HEK293 (cell line): ENCODE measurements at regions not wholly inside any gene's neighbourhood (a gene's known extent, or its start where the extent isn't known, plus 50 kb on each side); places are given as distances from the start of the nearest gene placed in this dataset.
A peak's percentile ranks its signal among the peaks of the same experiment; 100 is the strongest.

ENCODE experiments used
- CTCF ChIA-PET: fragments of 350-600 bp; formaldehyde crosslinking; extraction: SDS; loops from one replicate; lab custom pipeline; 2021; ENCODE audit warnings: antibody characterized with exemption; lab: Yijun Ruan, JAX
- POLR2A ChIA-PET: fragments of 300-600 bp; formaldehyde crosslinking; extraction: SDS; loops from one replicate; lab custom pipeline; 2020; ENCODE audit warnings: antibody characterized with exemption, inconsistent platforms; lab: Yijun Ruan, JAX
- H3K27ac ChIP-seq: fragments of 200-500 bp; sonication (Bioruptor generic); 2 replicates; pipeline ENCODE4 v1.5.1; 2014; ENCODE audit warnings: low read depth, low read length, control low read depth, inconsistent platforms; ENCODE audit errors: extremely low read depth
- H3K36me3 ChIP-seq, 2 experiments: fragments of 200-500 bp in 1 of 2; sonication (Bioruptor generic) in 1 of 2; 1 replicate in 1 of 2; 2 replicates in 1 of 2; pipeline ENCODE4 v1.5.1; 2014 to 2017; ENCODE audit warnings: inconsistent platforms in 2 of 2, low read length in 2 of 2; ENCODE audit not compliant: control insufficient read depth in 2 of 2, insufficient read depth in 1 of 2
- H3K4me1 ChIP-seq: fragments of 200-500 bp; sonication (Bioruptor generic); 2 replicates; pipeline ENCODE4 v1.5.1; 2014; ENCODE audit warnings: mild to moderate bottlenecking, low read length, inconsistent platforms; ENCODE audit not compliant: control insufficient read depth, insufficient read depth
- H3K4me3 ChIP-seq: 2 replicates; pipeline ENCODE4 v1.5.1; 2011; ENCODE audit warnings: low read depth, mild to moderate bottlenecking, control low read depth, low read length, moderate library complexity
- H3K9me3 ChIP-seq: fragments of 200-500 bp; sonication (Bioruptor generic); 2 replicates; pipeline ENCODE4 v1.5.1; 2014; ENCODE audit warnings: low read depth, low read length, inconsistent platforms; ENCODE audit not compliant: control insufficient read depth, insufficient read depth
- GLIS1 ChIP-seq: fragments of 450-650 bp; formaldehyde crosslinking; IDR thresholded peaks from 2 replicates; pipeline ENCODE4 v1.5.1; 2016; ENCODE audit warnings: missing biosample characterization, missing genetic modification characterization
- IKZF3 ChIP-seq: fragments of 450-650 bp; IDR thresholded peaks from 2 replicates; pipeline ENCODE4 v1.5.0; 2018; ENCODE audit warnings: missing biosample characterization, mild to moderate bottlenecking, missing genetic modification characterization, moderate library complexity
- PRDM1 ChIP-seq: fragments of 450-650 bp; formaldehyde crosslinking; IDR thresholded peaks from 2 replicates; pipeline ENCODE4; 2016; ENCODE audit warnings: missing biosample characterization, missing genetic modification characterization
- RBAK ChIP-seq: fragments of 450-650 bp; formaldehyde crosslinking; IDR thresholded peaks from 2 replicates; pipeline ENCODE4 v1.5.1; 2016; ENCODE audit warnings: missing biosample characterization, missing genetic modification characterization
- SALL2 ChIP-seq: fragments of 450-650 bp; formaldehyde crosslinking; IDR thresholded peaks from 2 replicates; pipeline ENCODE4 v1.5.0; 2017; ENCODE audit warnings: missing biosample characterization, mild to moderate bottlenecking, missing genetic modification characterization, borderline replicate concordance
- SCRT1 ChIP-seq: fragments of 450-650 bp; formaldehyde crosslinking; IDR thresholded peaks from 2 replicates; pipeline ENCODE4 v1.5.1; 2016; ENCODE audit warnings: missing biosample characterization, missing genetic modification characterization, borderline replicate concordance
- SP2 ChIP-seq: fragments of 450-650 bp; formaldehyde crosslinking; IDR thresholded peaks from 2 replicates; pipeline ENCODE4 v1.5.1; 2016; ENCODE audit warnings: missing biosample characterization, missing genetic modification characterization
- ZBTB20 ChIP-seq: fragments of 450-650 bp; formaldehyde crosslinking; IDR thresholded peaks from 2 replicates; pipeline ENCODE4 v1.5.1; 2016; ENCODE audit warnings: missing biosample characterization, missing genetic modification characterization
- ZBTB48 ChIP-seq: fragments of 450-650 bp; formaldehyde crosslinking; IDR thresholded peaks from 2 replicates; pipeline ENCODE4 v1.5.1; 2016; ENCODE audit warnings: missing biosample characterization, missing genetic modification characterization
- ZIC2 ChIP-seq: fragments of 450-650 bp; formaldehyde crosslinking; IDR thresholded peaks from 2 replicates; pipeline ENCODE4 v1.5.1; 2016; ENCODE audit warnings: missing biosample characterization, missing genetic modification characterization
- ZNF132 ChIP-seq: fragments of 450-650 bp; formaldehyde crosslinking; IDR thresholded peaks from 2 replicates; pipeline ENCODE4 v1.5.1; 2017; ENCODE audit warnings: missing biosample characterization, missing genetic modification characterization, borderline replicate concordance
- ZNF19 ChIP-seq: fragments of 450-650 bp; formaldehyde crosslinking; IDR thresholded peaks from 2 replicates; pipeline ENCODE4; 2016; ENCODE audit warnings: missing biosample characterization, missing genetic modification characterization, low read depth
- ZNF266 ChIP-seq: fragments of 450-650 bp; formaldehyde crosslinking; IDR thresholded peaks from 2 replicates; pipeline ENCODE4 v1.5.1; 2016; ENCODE audit warnings: missing biosample characterization, missing genetic modification characterization, low read depth
- ZNF366 ChIP-seq: fragments of 450-650 bp; formaldehyde crosslinking; conservative IDR thresholded peaks from 2 replicates; pipeline ENCODE4 v1.5.1; 2016; ENCODE audit warnings: missing biosample characterization, missing genetic modification characterization
- ZNF530 ChIP-seq: fragments of 450-650 bp; formaldehyde crosslinking; IDR thresholded peaks from 2 replicates; pipeline ENCODE4 v1.5.1; 2016; ENCODE audit warnings: low read depth, missing biosample characterization, missing genetic modification characterization
- ZNF548 ChIP-seq: fragments of 450-650 bp; formaldehyde crosslinking; IDR thresholded peaks from 2 replicates; pipeline ENCODE4 v1.5.1; 2016; ENCODE audit warnings: missing biosample characterization, missing genetic modification characterization
- ZNF555 ChIP-seq: fragments of 450-650 bp; formaldehyde crosslinking; conservative IDR thresholded peaks from 2 replicates; pipeline ENCODE4 v1.5.1; 2017; ENCODE audit warnings: missing biosample characterization, mild to moderate bottlenecking, missing genetic modification characterization, inconsistent platforms
- ZNF558 ChIP-seq: fragments of 450-650 bp; formaldehyde crosslinking; IDR thresholded peaks from 2 replicates; pipeline ENCODE4 v1.5.1; 2016; ENCODE audit warnings: missing biosample characterization, missing genetic modification characterization
- ZNF571 ChIP-seq: fragments of 450-650 bp; formaldehyde crosslinking; IDR thresholded peaks from 2 replicates; pipeline ENCODE4 v1.5.0; 2017; ENCODE audit warnings: missing biosample characterization, missing genetic modification characterization
- ZNF600 ChIP-seq: fragments of 450-650 bp; formaldehyde crosslinking; IDR thresholded peaks from 2 replicates; pipeline ENCODE4 v1.5.1; 2016; ENCODE audit warnings: missing biosample characterization, missing genetic modification characterization
- ZNF670 ChIP-seq: fragments of 450-650 bp; formaldehyde crosslinking; IDR thresholded peaks from 2 replicates; pipeline ENCODE4 v1.5.1; 2016; ENCODE audit warnings: missing biosample characterization, missing genetic modification characterization, low read depth
- ZNF747 ChIP-seq: fragments of 450-650 bp; formaldehyde crosslinking; IDR thresholded peaks from 2 replicates; pipeline ENCODE4 v1.5.1; 2016; ENCODE audit warnings: missing biosample characterization, missing genetic modification characterization
- ZSCAN23 ChIP-seq: fragments of 450-650 bp; formaldehyde crosslinking; IDR thresholded peaks from 2 replicates; pipeline ENCODE4 v1.5.1; 2016; ENCODE audit warnings: missing biosample characterization, missing genetic modification characterization
- ZXDB ChIP-seq: fragments of 450-650 bp; formaldehyde crosslinking; IDR thresholded peaks from 2 replicates; pipeline ENCODE4 v1.5.1; 2016; ENCODE audit warnings: missing biosample characterization, missing genetic modification characterization
- TF ChIP-seq, protein P1 (sequence below): fragments of 450-650 bp; formaldehyde crosslinking; IDR thresholded peaks from 2 replicates; pipeline ENCODE4 v1.5.1; 2016; ENCODE audit warnings: missing biosample characterization, missing genetic modification characterization
- TF ChIP-seq, protein P2 (sequence below): fragments of 450-650 bp; formaldehyde crosslinking; IDR thresholded peaks from 2 replicates; pipeline ENCODE4 v1.5.1; 2016; ENCODE audit warnings: missing biosample characterization, missing genetic modification characterization
- TF ChIP-seq, protein P3 (sequence below): fragments of 450-650 bp; formaldehyde crosslinking; IDR thresholded peaks from 2 replicates; pipeline ENCODE4 v1.5.1; 2016; ENCODE audit warnings: missing biosample characterization, missing genetic modification characterization

DNA sequence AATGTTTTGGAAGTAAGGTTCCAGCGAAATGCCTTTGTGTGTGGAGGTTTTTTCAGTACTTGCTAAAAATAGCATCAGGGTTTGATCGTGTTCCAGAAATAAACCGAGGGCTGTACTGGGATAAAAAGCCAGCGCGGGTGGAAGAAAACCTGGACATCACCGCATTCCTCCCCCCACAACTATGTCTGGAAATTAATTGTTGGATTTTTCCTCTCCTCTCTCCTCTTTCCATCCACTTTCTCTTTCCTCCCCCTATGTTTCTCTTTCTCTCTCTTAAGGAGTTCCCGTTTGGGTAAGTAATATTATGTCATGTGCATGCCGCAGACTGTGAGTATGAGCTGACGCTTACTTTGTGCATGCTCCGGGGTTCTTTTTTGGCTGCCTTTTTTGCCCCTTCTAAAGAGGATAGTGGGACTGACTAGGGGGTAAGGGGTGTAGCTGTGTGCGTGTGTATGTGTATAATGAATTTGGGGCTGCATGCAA is 104.2 kb upstream of the HSD17B12 start:
- Histone ChIP-seq H3K36me3 (no peaks in the 10 kb centered on the region), H3K27ac (no peak overlapping the region), H3K4me1 (peaks cover 3% of the 10 kb centered on the region; the same call in 1 of the 2 replicates), H3K4me3 (no peak overlapping the region; the same call in 1 of the 2 replicates), H3K9me3 (no peaks in the 10 kb centered on the region)
- CTCF ChIA-PET, result interaction anchor here (0.5 to 6.1 kb wide), 20 partner anchors 10 to 309 kb away, joined by 3 to 49 read pairs (median 4); partner anchors contain the start of gene HSD17B12
- POLR2A ChIA-PET, result interaction anchor here (0.6 to 1.7 kb wide), 3 partner anchors 28 to 218 kb away, joined by 3 to 5 read pairs (median 3); partner anchors contain the start of gene TTC17
- TF ChIP-seq ZNF555 (tag by site-specific recombination) (no peak), ZBTB20 (tag by site-specific recombination) (peak; percentile 93), PRDM1 (tag by site-specific recombination) (peak; percentile 62; the same call in 1 of the 2 replicates)

DNA sequence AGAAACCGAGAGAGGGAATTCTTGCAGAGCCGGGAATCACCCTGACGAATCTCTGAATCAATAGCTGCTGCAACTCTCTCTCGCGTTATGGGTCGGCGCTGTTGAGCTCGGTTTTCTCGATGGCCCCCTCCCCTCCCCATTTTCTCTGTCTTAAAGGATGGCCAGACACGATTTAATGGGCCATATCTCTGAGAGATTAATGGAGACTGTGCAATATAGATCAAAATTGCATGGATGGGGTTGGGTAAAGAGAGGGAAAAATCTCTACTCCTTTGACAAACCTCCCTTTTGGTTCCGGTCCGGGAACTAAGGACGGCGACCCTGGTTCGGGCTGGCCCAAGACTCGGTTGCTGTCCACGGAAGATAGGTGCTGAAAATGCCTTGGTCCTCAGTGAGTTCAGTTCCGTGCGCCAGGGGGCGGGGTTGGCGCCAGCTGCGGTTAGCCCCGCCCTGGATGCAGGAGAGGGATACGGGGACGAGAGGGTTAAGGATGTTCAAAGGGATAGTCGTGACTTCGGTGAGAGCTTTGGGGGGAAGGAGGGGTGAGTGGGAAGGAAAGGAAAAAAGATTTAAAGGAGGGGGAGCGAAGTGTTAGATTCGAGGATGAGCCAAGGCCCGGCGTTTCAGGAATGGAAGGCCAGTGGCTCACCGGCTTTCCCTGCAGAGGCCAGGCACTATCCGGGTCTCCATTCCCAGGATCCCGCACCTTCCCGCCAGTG is 103.6 kb upstream of the HSD17B12 start:
- ChIA-PET POLR2A (interaction anchor here (0.7 to 1.7 kb wide), 2 partner anchors 27 to 218 kb away, joined by 3 to 5 read pairs; partner anchors contain the start of gene TTC17), CTCF (interaction anchor here (0.5 to 6.1 kb wide), 17 partner anchors 10 to 309 kb away, joined by 3 to 49 read pairs (median 4); partner anchors contain the start of gene HSD17B12)
- Histone ChIP-seq H3K36me3 (no peaks in the 10 kb centered on the region), H3K9me3 (no peaks in the 10 kb centered on the region), H3K27ac (no peak overlapping the region), H3K4me1 (peaks cover 3% of the 10 kb centered on the region; the same call in 1 of the 2 replicates), H3K4me3 (no peak overlapping the region; the same call in 1 of the 2 replicates)
- no peak for TF ChIP-seq SCRT1
- no peak for TF ChIP-seq GLIS1 (tag by site-specific recombination)
- peak; percentile 9; the same call in 1 of the 2 replicates for TF ChIP-seq ZNF366 (tag by site-specific recombination)
- TF ChIP-seq, protein P1, sequence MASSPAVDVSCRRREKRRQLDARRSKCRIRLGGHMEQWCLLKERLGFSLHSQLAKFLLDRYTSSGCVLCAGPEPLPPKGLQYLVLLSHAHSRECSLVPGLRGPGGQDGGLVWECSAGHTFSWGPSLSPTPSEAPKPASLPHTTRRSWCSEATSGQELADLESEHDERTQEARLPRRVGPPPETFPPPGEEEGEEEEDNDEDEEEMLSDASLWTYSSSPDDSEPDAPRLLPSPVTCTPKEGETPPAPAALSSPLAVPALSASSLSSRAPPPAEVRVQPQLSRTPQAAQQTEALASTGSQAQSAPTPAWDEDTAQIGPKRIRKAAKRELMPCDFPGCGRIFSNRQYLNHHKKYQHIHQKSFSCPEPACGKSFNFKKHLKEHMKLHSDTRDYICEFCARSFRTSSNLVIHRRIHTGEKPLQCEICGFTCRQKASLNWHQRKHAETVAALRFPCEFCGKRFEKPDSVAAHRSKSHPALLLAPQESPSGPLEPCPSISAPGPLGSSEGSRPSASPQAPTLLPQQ (tag by site-specific recombination), result no peak
- no peak for TF ChIP-seq RBAK (tag by site-specific recombination)
- TF ChIP-seq, protein P2, sequence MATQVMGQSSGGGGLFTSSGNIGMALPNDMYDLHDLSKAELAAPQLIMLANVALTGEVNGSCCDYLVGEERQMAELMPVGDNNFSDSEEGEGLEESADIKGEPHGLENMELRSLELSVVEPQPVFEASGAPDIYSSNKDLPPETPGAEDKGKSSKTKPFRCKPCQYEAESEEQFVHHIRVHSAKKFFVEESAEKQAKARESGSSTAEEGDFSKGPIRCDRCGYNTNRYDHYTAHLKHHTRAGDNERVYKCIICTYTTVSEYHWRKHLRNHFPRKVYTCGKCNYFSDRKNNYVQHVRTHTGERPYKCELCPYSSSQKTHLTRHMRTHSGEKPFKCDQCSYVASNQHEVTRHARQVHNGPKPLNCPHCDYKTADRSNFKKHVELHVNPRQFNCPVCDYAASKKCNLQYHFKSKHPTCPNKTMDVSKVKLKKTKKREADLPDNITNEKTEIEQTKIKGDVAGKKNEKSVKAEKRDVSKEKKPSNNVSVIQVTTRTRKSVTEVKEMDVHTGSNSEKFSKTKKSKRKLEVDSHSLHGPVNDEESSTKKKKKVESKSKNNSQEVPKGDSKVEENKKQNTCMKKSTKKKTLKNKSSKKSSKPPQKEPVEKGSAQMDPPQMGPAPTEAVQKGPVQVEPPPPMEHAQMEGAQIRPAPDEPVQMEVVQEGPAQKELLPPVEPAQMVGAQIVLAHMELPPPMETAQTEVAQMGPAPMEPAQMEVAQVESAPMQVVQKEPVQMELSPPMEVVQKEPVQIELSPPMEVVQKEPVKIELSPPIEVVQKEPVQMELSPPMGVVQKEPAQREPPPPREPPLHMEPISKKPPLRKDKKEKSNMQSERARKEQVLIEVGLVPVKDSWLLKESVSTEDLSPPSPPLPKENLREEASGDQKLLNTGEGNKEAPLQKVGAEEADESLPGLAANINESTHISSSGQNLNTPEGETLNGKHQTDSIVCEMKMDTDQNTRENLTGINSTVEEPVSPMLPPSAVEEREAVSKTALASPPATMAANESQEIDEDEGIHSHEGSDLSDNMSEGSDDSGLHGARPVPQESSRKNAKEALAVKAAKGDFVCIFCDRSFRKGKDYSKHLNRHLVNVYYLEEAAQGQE (tag by site-specific recombination), result peak; percentile 99
- no peak for TF ChIP-seq SALL2
- no peak for TF ChIP-seq ZNF530 (tag by site-specific recombination)
- TF ChIP-seq ZNF266, result no peak
- no peak for TF ChIP-seq IKZF3 (tag by site-specific recombination)
- no peak for TF ChIP-seq ZNF548 (tag by site-specific recombination)
- TF ChIP-seq ZNF670, result no peak
- no peak for TF ChIP-seq ZNF600 (tag by site-specific recombination)
- no peak for TF ChIP-seq ZNF19 (tag by site-specific recombination)
- TF ChIP-seq ZNF571 (tag by site-specific recombination), result no peak
- TF ChIP-seq SP2 (tag by site-specific recombination), result peak; percentile 41; the same call in 1 of the 2 replicates
- TF ChIP-seq ZNF747, result no peak
- TF ChIP-seq ZNF558 (tag by site-specific recombination), result no peak
- TF ChIP-seq ZXDB (tag by site-specific recombination), result 0 out of 2 replicates have a peak, but pooled peaks have one; percentile 39
- no peak; the same call in 1 of the 2 replicates for TF ChIP-seq ZBTB20 (tag by site-specific recombination)
- peak; percentile 50; the same call in 1 of the 2 replicates for TF ChIP-seq ZBTB48 (tag by site-specific recombination)
- no peak for TF ChIP-seq ZNF132 (tag by site-specific recombination)
- TF ChIP-seq, protein P3, sequence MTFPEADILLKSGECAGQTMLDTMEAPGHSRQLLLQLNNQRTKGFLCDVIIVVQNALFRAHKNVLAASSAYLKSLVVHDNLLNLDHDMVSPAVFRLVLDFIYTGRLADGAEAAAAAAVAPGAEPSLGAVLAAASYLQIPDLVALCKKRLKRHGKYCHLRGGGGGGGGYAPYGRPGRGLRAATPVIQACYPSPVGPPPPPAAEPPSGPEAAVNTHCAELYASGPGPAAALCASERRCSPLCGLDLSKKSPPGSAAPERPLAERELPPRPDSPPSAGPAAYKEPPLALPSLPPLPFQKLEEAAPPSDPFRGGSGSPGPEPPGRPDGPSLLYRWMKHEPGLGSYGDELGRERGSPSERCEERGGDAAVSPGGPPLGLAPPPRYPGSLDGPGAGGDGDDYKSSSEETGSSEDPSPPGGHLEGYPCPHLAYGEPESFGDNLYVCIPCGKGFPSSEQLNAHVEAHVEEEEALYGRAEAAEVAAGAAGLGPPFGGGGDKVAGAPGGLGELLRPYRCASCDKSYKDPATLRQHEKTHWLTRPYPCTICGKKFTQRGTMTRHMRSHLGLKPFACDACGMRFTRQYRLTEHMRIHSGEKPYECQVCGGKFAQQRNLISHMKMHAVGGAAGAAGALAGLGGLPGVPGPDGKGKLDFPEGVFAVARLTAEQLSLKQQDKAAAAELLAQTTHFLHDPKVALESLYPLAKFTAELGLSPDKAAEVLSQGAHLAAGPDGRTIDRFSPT (tag by site-specific recombination), result no peak
- TF ChIP-seq ZIC2 (tag by site-specific recombination), result no peak
- TF ChIP-seq ZSCAN23 (tag by site-specific recombination), result no peak
